ENCODE measurements at regions not wholly inside any gene's neighbourhood (a gene's known extent, or its start where the extent isn't known, plus 50 kb on each side); places are given as distances from the start of the nearest gene placed in this dataset.

DNA sequence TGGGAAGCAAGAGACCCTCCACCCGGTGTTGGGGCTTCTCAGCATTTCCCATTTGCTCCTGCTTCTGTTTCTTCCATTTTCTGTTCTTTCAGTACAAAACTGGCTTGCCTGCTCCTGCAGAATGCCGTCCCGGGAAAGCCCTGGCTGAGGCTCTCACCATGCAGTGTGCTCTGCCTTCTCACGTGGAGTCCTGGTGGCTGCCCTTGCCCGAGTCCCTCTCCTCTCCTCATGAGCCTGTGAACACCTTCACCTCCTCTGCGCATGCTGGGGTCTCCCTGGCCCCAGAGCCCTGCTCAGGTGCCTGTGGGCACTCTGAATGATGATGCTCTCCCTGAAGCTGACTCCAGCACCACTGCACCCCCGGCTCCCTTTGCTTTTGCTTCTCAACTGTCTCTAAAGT, 752.0 kb downstream of the QKI start:
- Mint-ChIP-seq H3K4me1 (ENCODE audit: low read depth, unreplicated experiment) (no peaks in the 10 kb centered on the region), H3K4me3 (ENCODE audit: low read depth, unreplicated experiment) (no peak overlapping the region), H3K27ac (ENCODE audit: unreplicated experiment) (no peak overlapping the region), H3K9me3 (ENCODE audit: low read depth, unreplicated experiment) (peaks cover under 1% of the 10 kb centered on the region), H3K27me3 (ENCODE audit: unreplicated experiment) (no peaks in the 10 kb centered on the region), H3K36me3 (ENCODE audit: insufficient read depth, unreplicated experiment) (no peaks in the 10 kb centered on the region)
- no TSS peak for BruUV-seq (replicated peaks)
- no peak for DNase-seq
- CTCF ChIA-PET = no interaction called here
- TF ChIP-seq, protein P1, sequence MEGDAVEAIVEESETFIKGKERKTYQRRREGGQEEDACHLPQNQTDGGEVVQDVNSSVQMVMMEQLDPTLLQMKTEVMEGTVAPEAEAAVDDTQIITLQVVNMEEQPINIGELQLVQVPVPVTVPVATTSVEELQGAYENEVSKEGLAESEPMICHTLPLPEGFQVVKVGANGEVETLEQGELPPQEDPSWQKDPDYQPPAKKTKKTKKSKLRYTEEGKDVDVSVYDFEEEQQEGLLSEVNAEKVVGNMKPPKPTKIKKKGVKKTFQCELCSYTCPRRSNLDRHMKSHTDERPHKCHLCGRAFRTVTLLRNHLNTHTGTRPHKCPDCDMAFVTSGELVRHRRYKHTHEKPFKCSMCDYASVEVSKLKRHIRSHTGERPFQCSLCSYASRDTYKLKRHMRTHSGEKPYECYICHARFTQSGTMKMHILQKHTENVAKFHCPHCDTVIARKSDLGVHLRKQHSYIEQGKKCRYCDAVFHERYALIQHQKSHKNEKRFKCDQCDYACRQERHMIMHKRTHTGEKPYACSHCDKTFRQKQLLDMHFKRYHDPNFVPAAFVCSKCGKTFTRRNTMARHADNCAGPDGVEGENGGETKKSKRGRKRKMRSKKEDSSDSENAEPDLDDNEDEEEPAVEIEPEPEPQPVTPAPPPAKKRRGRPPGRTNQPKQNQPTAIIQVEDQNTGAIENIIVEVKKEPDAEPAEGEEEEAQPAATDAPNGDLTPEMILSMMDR (IDR thresholded peaks at IDR 0.05; ENCODE audit: unreplicated experiment) = no peak
- intact Hi-C loops (cut with micrococcal nuclease; ENCODE audit: unreplicated experiment) = no loop called here

DNA sequence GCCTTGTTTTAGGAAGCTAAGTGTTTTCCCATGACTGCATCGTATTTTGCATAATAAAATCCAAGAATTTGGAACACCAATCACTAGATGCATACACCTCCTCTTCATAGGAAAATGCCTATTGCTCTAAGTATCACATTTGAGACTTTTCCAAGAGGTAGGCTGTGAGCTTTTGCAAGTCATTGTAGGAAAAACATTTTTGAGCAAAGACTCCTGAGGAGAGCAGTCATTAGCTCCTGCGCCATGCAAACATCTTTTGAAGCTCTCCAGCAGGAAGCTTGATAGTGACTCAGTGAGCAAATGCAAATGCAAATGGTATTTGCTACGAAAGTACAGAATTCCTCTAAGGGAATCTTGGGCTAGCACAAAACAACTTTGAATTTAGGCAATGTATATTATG, 750.4 kb downstream of the QKI start:
- DNase-seq = no peak
- Mint-ChIP-seq H3K27ac (ENCODE audit: unreplicated experiment) (no peak overlapping the region), H3K9me3 (ENCODE audit: low read depth, unreplicated experiment) (peaks cover 4% of the 10 kb centered on the region), H3K4me3 (ENCODE audit: low read depth, unreplicated experiment) (no peak overlapping the region), H3K27me3 (ENCODE audit: unreplicated experiment) (no peaks in the 10 kb centered on the region), H3K4me1 (ENCODE audit: low read depth, unreplicated experiment) (no peaks in the 10 kb centered on the region), H3K36me3 (ENCODE audit: insufficient read depth, unreplicated experiment) (no peaks in the 10 kb centered on the region)
- TF ChIP-seq, protein P1 (IDR thresholded peaks at IDR 0.05; ENCODE audit: unreplicated experiment) = no peak
- BruUV-seq (replicated peaks) = no TSS peak
- intact Hi-C loops (cut with micrococcal nuclease; ENCODE audit: unreplicated experiment) = no loop called here
- CTCF ChIA-PET = interaction anchor here (0.5 kb wide), 1 partner anchor 762 kb away, joined by 3 read pairs; no protein-coding TSS in a partner anchor

DNA sequence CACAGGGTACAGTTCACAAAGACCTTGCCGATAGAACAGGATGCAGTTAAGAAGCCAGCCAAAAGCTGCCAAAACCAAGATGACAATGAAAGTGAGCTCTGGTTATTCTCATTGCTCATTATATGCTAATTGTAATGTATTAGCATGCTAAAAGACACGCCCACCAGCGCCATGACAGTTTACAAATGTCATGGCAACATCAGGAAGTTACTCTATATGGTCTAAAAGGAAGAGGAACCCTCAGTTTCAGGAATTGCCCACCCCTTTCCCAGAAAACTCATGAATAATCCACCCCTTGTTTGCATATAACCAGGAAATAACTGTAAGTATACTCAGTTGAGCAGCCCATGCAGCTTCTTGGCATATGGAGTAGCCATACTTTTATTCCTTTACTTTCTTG, 748.7 kb downstream of the QKI start:
- CTCF ChIA-PET = interaction anchor here (1.0 kb wide), 1 partner anchor 30 kb away, joined by 3 read pairs; no protein-coding TSS in a partner anchor
- no peak overlapping the region for H3K4me3 Mint-ChIP-seq (ENCODE audit: low read depth, unreplicated experiment)
- H3K27ac Mint-ChIP-seq (ENCODE audit: unreplicated experiment) = no peak overlapping the region
- H3K27me3 Mint-ChIP-seq (ENCODE audit: unreplicated experiment) = no peaks in the 10 kb centered on the region
- TF ChIP-seq, protein P1 (IDR thresholded peaks at IDR 0.05; ENCODE audit: unreplicated experiment) = no peak
- no peak for DNase-seq
- BruUV-seq (replicated peaks) = no TSS peak
- no peaks in the 10 kb centered on the region for H3K36me3 Mint-ChIP-seq (ENCODE audit: insufficient read depth, unreplicated experiment)
- no peaks in the 10 kb centered on the region for H3K4me1 Mint-ChIP-seq (ENCODE audit: low read depth, unreplicated experiment)
- intact Hi-C loops (cut with micrococcal nuclease; ENCODE audit: unreplicated experiment) = no loop called here
- peaks cover 4% of the 10 kb centered on the region for H3K9me3 Mint-ChIP-seq (ENCODE audit: low read depth, unreplicated experiment)

DNA sequence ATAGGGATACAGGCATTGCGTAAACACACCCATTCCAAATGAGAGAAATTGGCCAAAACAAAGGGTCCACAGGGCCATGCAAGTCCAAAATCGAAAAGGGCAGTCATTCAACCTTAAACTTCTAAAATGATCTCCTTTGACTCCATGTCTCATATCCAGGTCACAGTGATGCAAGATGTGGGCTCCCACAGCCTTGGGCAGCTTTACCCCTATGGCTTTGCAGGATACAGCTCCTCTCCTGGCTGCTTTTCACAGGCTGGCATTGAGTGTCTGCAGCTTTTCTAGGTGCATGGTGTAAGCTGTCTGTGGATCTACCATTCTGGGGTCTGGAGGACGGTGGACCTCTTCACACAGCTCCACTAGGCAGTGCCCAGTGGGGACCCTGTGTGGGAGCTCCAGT, 744.5 kb downstream of the QKI start:
- no peak overlapping the region for H3K4me3 Mint-ChIP-seq (ENCODE audit: low read depth, unreplicated experiment)
- no peaks in the 10 kb centered on the region for H3K4me1 Mint-ChIP-seq (ENCODE audit: low read depth, unreplicated experiment)
- no peaks in the 10 kb centered on the region for H3K36me3 Mint-ChIP-seq (ENCODE audit: insufficient read depth, unreplicated experiment)
- TF ChIP-seq, protein P1 (IDR thresholded peaks at IDR 0.05; ENCODE audit: unreplicated experiment) = no peak
- no TSS peak for BruUV-seq (replicated peaks)
- H3K27me3 Mint-ChIP-seq (ENCODE audit: unreplicated experiment) = peaks cover 13% of the 10 kb centered on the region
- no peak for DNase-seq
- intact Hi-C loops (cut with micrococcal nuclease; ENCODE audit: unreplicated experiment) = no loop called here
- H3K27ac Mint-ChIP-seq (ENCODE audit: unreplicated experiment) = no peak overlapping the region
- peaks cover 20% of the 10 kb centered on the region for H3K9me3 Mint-ChIP-seq (ENCODE audit: low read depth, unreplicated experiment)
- CTCF ChIA-PET = no interaction called here
